Vagina (tissue), 2 donors: ENCODE measurements at regions not wholly inside any gene's neighbourhood (a gene's known extent, or its start where the extent isn't known, plus 50 kb on each side); places are given as distances from the start of the nearest gene placed in this dataset.

Experiments
- POLR2A ChIP-seq, 2 donors: fragments of 450-650 bp; IDR thresholded peaks; one replicate each; pipeline ENCODE4 v1.6.1; 2017; ENCODE audit warnings: antibody characterized with exemption in 2 of 2, mild to moderate bottlenecking in 2 of 2, moderate library complexity in 2 of 2
- POLR2AphosphoS5 ChIP-seq, 2 donors: sonication (generic); formaldehyde crosslinking; IDR thresholded peaks; one replicate each; pipeline ENCODE4 v1.9.0; 2017; ENCODE audit warnings: antibody characterized with exemption in 2 of 2, mild to moderate bottlenecking in 2 of 2, low read depth in 1 of 2; ENCODE audit not compliant: insufficient read depth in 1 of 2
- TF ChIP-seq, protein P1 (sequence below), 3 experiments: fragments of 450-650 bp in 2 of 3; fragments of 200-600 bp in 1 of 3; sonication (generic) in 1 of 3; IDR thresholded peaks; one replicate each; pipeline ENCODE4 v1.5.1; 2017 to 2019; ENCODE audit warnings: antibody characterized with exemption in 3 of 3, mild to moderate bottlenecking in 2 of 3, moderate library complexity in 2 of 3

GRCh38 chr20:60937585-60937984 lies 314.5 kb upstream of the CDH4 start:
- TF ChIP-seq, protein P1, sequence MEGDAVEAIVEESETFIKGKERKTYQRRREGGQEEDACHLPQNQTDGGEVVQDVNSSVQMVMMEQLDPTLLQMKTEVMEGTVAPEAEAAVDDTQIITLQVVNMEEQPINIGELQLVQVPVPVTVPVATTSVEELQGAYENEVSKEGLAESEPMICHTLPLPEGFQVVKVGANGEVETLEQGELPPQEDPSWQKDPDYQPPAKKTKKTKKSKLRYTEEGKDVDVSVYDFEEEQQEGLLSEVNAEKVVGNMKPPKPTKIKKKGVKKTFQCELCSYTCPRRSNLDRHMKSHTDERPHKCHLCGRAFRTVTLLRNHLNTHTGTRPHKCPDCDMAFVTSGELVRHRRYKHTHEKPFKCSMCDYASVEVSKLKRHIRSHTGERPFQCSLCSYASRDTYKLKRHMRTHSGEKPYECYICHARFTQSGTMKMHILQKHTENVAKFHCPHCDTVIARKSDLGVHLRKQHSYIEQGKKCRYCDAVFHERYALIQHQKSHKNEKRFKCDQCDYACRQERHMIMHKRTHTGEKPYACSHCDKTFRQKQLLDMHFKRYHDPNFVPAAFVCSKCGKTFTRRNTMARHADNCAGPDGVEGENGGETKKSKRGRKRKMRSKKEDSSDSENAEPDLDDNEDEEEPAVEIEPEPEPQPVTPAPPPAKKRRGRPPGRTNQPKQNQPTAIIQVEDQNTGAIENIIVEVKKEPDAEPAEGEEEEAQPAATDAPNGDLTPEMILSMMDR (IDR thresholded peaks at IDR 0.05), result no peak
- no peak for TF ChIP-seq POLR2A (IDR thresholded peaks at IDR 0.05)
- no peak for TF ChIP-seq POLR2AphosphoS5 (IDR thresholded peaks at IDR 0.05; ENCODE audit: insufficient read depth in 1 of 2, low read depth in 1 of 2)
